Activated CD8-positive, alpha-beta memory T cell treated with anti-CD3 and anti-CD28 coated beads, Interleukin-2, amount 10 ng/mL, durations not matched to agents 7 days and 5 days (primary cell): ENCODE measurements at regions not wholly inside any gene's neighbourhood (a gene's known extent, or its start where the extent isn't known, plus 50 kb on each side); places are given as distances from the start of the nearest gene placed in this dataset.

ENCODE experiments used
- ATAC-seq: fragments of 150-1000 bp; cut with Tn5 transposase; one replicate; pipeline ENCODE4 v1.10.0; 2021; ENCODE audit warnings: moderate library complexity
- CTCF ChIA-PET: fragments of 350-600 bp; sonication (Branson Sonifier 250); formaldehyde crosslinking; loops from one replicate; lab custom pipeline; 2021; ENCODE audit warnings: antibody characterized with exemption; lab: Charles Lee
- DNase-seq: peaks from one replicate; pipeline ENCODE4 v3.0.0-alpha.2; 2020
- H3K27ac Mint-ChIP-seq: one replicate; pipeline ENCODE4 v1.8.0; 2021; ENCODE audit warnings: mild to moderate bottlenecking, mixed read lengths
- H3K27me3 Mint-ChIP-seq: one replicate; pipeline ENCODE4 v1.8.0; 2021; ENCODE audit warnings: mixed read lengths
- H3K36me3 Mint-ChIP-seq: one replicate; pipeline ENCODE4 v1.8.0; 2021; ENCODE audit warnings: mild to moderate bottlenecking, mixed read lengths
- H3K4me1 Mint-ChIP-seq: one replicate; pipeline ENCODE4 v1.8.0; 2021; ENCODE audit warnings: mixed read lengths
- H3K4me3 Mint-ChIP-seq: one replicate; pipeline ENCODE4 v1.8.0; 2021; ENCODE audit warnings: mild to moderate bottlenecking, moderate library complexity, mixed read lengths
- H3K9me3 Mint-ChIP-seq: one replicate; pipeline ENCODE4 v1.8.0; 2022; ENCODE audit warnings: low read depth, mixed read lengths

DNA sequence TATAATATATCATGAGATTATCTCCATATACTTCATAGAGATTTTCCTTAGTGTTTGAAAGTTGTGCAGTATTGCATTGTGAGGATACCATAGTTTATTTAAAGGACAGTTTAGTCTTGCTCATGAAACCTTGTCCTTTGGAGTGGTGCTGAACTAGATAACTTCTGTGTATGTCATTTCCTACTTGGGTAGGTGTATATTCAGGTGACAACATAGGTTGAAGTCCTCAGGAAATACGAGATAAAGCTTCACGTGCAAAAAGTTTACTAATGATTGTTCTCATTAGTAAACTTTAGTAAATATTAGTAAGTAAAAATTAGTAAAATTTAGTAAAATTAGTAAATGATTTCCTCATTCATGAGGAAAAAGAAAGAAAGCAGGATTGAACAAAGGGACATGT, 521.3 kb upstream of the LRRC4C start:
- H3K4me3 Mint-ChIP-seq: no peak overlapping the region
- H3K9me3 Mint-ChIP-seq: peaks cover 9% of the 10 kb centered on the region
- no peaks in the 10 kb centered on the region for H3K27me3 Mint-ChIP-seq
- CTCF ChIA-PET: no interaction called here
- H3K27ac Mint-ChIP-seq: no peak overlapping the region
- H3K4me1 Mint-ChIP-seq: no peaks in the 10 kb centered on the region
- H3K36me3 Mint-ChIP-seq: no peaks in the 10 kb centered on the region
- DNase-seq (no peak), ATAC-seq (no peak)

DNA sequence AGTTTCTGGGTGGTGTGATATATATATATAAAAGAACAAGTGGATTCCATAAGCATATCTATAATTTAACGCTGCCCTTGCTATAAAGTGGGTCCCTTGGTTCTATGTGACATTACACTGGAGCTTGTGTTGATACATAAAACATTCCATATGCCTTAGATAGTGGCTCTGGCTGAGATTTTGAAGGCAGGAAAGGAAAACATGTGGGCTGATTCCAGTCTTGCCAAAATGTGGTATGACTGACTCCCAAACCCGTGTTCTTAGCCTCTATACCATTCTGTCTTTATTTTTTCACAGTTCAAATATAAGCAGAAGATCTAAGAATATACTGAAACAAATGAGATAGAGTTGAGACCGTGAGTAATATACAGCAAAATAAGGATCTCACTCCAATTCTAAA, 522.8 kb upstream of the LRRC4C start:
- H3K4me1 Mint-ChIP-seq: no peaks in the 10 kb centered on the region
- ATAC-seq: no peak
- no peak overlapping the region for H3K4me3 Mint-ChIP-seq
- H3K36me3 Mint-ChIP-seq: no peaks in the 10 kb centered on the region
- CTCF ChIA-PET: no interaction called here
- H3K9me3 Mint-ChIP-seq: peaks cover 9% of the 10 kb centered on the region
- DNase-seq: no peak
- H3K27ac Mint-ChIP-seq: no peak overlapping the region
- H3K27me3 Mint-ChIP-seq: no peaks in the 10 kb centered on the region

DNA sequence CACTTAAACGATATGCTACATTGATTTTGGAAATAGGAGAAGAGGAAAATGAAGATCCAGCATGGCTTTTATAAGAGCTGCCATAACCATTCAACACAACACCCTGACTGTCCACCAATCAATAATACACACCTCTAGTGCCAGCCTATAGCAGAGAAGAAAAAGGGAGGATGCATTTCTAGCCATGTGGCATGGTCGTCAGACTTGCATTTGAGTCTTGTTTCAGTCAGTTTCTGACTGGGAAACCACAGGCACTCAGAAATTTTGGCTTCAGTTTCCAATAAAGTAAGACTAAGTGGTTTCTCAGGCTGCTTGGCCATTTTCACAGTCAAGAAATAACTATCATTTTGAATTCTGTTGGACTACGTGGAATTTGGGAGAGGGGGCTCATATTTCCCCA, 523.5 kb upstream of the LRRC4C start:
- no peak for ATAC-seq
- no peak for DNase-seq
- Mint-ChIP-seq H3K27ac (no peak overlapping the region), H3K27me3 (no peaks in the 10 kb centered on the region), H3K4me1 (no peaks in the 10 kb centered on the region), H3K4me3 (no peak overlapping the region), H3K36me3 (no peaks in the 10 kb centered on the region), H3K9me3 (peaks cover 12% of the 10 kb centered on the region)
- CTCF ChIA-PET: no interaction called here

DNA sequence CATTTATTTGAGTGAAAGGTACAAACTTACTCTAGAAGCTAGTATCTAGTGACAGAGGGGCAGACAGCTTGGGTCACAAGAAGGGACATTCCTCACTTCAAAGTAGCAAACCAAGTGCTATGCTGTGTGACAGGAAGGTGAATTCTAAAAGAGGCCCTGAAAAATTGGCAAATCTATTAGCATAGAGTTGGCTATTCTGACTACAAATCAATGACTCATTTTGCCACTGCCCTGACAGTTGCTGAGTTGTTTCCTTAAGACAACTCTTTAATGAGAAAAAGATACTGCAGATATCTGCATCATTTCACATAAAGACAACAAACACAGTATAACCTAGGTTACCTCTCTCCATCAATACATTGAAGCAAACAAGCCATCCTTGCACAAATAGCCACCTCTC, 524.0 kb upstream of the LRRC4C start:
- ATAC-seq: no peak

DNA sequence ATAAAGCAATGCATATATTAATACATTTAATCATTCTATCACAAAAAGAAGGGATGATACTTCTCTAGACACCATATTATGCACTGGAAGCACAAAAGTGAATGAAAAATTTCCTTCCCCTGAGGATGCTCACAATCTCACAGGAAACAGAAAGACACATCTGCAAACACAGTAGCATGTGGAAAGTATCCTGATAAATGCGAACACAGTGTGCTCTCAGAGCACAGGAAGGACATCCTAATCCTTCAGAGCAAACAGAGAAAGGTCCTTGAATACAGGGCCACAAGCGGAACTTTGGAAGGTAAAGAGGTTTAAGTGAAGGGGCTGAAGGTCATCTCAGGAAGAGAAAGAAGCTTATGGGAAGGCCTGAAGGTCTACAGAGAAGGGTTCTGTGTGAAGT, 524.6 kb upstream of the LRRC4C start:
- Mint-ChIP-seq H3K27me3 (no peaks in the 10 kb centered on the region), H3K4me3 (no peak overlapping the region), H3K9me3 (peaks cover 13% of the 10 kb centered on the region), H3K36me3 (no peaks in the 10 kb centered on the region), H3K27ac (no peak overlapping the region), H3K4me1 (no peaks in the 10 kb centered on the region)
- ATAC-seq (no peak), DNase-seq (no peak)
- CTCF ChIA-PET: no interaction called here

More for the DNA sequence above, 524.0 kb upstream of the LRRC4C start:
- H3K9me3 Mint-ChIP-seq: peaks cover 13% of the 10 kb centered on the region
- H3K36me3 Mint-ChIP-seq: no peaks in the 10 kb centered on the region
- CTCF ChIA-PET: no interaction called here
- no peak for DNase-seq
- H3K4me1 Mint-ChIP-seq: no peaks in the 10 kb centered on the region
- H3K27ac Mint-ChIP-seq: no peak overlapping the region
- H3K27me3 Mint-ChIP-seq: no peaks in the 10 kb centered on the region
- H3K4me3 Mint-ChIP-seq: no peak overlapping the region

DNA sequence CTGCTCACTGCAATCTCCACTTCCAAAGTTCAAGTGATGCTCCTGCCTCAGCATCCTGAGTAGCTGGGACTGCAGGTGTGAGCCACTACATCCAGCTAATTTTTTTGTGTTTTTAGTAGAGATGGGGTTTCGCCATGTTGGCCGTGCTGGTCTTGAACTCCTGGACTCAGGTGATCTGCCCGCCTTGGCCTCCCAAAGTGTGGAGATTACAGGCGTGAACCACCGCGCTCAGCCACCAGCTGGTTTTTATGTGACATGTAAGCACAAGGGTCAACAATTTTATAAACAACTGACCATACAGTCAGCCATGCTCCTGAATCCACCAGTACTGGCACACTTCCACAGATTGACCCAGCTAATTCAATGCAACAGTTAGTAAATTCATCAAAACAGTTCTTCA, 526.3 kb upstream of the LRRC4C start:
- Mint-ChIP-seq H3K4me1 (no peaks in the 10 kb centered on the region), H3K27me3 (no peaks in the 10 kb centered on the region), H3K9me3 (peaks cover 13% of the 10 kb centered on the region), H3K36me3 (no peaks in the 10 kb centered on the region), H3K4me3 (no peak overlapping the region), H3K27ac (no peak overlapping the region)
- CTCF ChIA-PET: no interaction called here
- DNase-seq: no peak
- ATAC-seq: no peak

DNA sequence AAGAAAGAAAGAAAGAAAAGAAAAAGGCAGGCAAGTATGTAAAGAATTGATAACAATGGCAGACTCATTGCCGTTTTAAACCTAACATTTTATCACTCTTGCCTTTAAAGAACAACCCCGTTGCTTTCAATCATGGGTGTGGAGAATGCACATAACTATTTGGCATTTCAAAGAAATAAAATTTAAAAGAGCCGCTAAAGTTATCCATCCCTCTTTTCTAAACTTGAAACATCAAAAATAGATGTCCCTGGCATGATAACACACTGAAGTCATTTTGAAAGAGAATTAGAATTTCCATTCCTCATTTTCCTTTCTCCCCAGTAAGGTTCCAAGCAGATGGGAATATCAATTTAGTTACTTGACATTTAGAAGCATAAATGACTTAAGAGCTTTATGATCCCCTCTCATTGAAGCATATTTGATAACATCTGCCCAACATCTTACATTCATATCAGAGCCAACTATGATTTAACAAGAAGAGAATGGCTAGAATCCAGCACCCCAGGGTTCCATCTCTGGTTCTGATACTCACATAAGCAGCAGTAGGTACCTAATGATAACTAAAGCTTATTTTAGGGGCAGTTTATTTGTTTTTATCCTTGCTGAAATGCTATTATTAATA, 529.6 kb upstream of the LRRC4C start:
- Mint-ChIP-seq H3K4me1 (no peaks in the 10 kb centered on the region), H3K36me3 (no peaks in the 10 kb centered on the region), H3K9me3 (peaks cover 8% of the 10 kb centered on the region), H3K27ac (no peak overlapping the region), H3K4me3 (no peak overlapping the region), H3K27me3 (no peaks in the 10 kb centered on the region)
- DNase-seq (no peak), ATAC-seq (no peak)
- CTCF ChIA-PET: no interaction called here

DNA sequence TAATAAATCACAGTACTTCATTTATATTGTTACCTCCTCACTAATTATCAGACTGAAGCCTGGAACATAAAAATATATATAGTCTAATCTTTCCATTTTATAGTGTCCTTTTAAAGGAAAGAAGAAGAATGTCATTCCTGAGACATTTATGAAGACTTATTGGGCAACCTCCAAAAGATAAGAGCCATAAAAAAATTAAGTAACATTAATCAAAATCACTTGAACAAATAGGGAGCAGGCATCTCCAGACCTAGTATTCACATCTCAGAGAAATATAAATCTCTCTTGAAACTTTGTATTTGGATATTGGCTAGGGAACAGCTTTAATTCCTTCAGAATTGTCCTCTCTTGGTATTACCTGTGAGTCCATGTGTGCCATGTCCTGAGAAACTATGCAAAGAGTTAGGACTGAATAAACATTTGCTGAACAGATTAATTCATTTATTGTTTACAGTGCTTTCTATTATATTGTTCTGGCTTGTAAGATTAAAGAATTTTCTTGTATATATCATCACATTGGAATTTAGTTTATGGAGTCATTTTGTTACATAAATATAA, 530.5 kb upstream of the LRRC4C start:
- Mint-ChIP-seq H3K27me3 (no peaks in the 10 kb centered on the region), H3K4me1 (no peaks in the 10 kb centered on the region), H3K9me3 (peaks cover 9% of the 10 kb centered on the region), H3K27ac (no peak overlapping the region), H3K36me3 (no peaks in the 10 kb centered on the region), H3K4me3 (no peak overlapping the region)
- DNase-seq (no peak), ATAC-seq (no peak)
- CTCF ChIA-PET: no interaction called here

DNA sequence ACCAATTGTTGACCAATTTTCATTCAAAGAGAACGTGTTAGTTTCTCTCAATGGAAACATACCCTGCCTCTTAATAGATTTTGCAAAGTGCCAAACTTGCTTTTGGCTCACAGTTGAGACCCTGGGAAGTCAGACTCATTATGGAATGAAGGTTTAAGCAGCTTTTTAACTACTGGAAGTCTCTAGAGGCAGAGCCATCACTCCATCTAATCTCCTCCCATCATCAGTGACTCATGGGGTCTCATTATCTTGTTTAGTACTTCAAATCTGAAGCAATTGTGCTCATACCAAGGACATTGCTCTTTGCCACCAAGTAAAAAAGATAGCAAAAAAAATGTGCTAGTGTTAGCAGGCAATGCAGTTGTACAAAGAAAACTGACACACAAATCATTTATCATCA, 537.1 kb upstream of the LRRC4C start:
- ATAC-seq (no peak), DNase-seq (no peak)
- no peaks in the 10 kb centered on the region for H3K4me1 Mint-ChIP-seq
- H3K9me3 Mint-ChIP-seq: peaks cover 4% of the 10 kb centered on the region
- CTCF ChIA-PET: no interaction called here
- no peaks in the 10 kb centered on the region for H3K36me3 Mint-ChIP-seq
- H3K27ac Mint-ChIP-seq: no peak overlapping the region
- no peak overlapping the region for H3K4me3 Mint-ChIP-seq
- no peaks in the 10 kb centered on the region for H3K27me3 Mint-ChIP-seq

DNA sequence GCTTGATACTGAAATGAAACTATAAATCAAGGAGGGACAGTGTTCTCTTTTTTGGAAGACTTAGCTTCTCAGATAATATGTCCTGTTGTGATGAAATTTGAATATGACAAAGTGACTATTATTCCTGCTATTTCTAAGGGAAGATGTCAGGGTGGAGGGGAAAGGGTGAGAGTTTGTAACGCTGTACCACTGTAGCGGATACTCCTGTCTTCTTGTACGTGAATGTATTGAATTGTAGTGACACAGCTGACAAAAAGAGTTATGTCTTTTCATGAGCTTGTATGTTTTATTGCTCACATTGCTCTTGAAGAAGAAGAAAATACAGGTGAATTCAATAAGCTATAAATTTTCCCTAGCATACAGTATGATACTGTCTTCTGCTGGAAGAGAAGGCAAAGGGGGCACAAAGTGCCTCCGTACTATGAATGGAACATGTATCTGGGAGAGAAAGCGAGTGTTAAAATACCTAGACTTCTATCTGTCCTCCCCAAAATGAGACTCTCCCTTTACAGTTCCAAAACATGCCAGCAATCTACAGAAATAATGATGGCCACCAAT, 538.5 kb upstream of the LRRC4C start:
- Mint-ChIP-seq H3K9me3 (peaks cover 4% of the 10 kb centered on the region), H3K27ac (no peak overlapping the region), H3K4me1 (no peaks in the 10 kb centered on the region), H3K36me3 (no peaks in the 10 kb centered on the region), H3K27me3 (no peaks in the 10 kb centered on the region), H3K4me3 (no peak overlapping the region)
- no peak for ATAC-seq
- CTCF ChIA-PET: no interaction called here
- no peak for DNase-seq

DNA sequence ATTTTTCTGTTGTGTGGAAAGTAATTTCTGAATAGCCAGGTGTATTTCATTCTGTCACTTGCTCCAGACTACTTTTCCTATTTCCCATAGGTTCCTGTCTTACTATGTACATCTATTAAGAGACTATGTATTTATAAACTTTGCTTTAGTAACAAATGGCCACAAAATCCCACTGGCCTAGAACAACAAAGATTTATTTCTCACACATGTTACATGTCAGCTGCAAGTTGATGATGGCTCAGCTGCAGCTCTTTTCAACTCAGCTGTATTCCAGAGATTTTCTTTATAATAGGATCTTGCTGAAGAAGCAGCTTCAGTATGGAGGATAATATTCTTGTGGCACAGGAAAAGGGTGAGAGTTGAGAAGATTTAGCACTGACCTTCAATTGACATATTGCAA, 539.6 kb upstream of the LRRC4C start:
- CTCF ChIA-PET: no interaction called here
- Mint-ChIP-seq H3K9me3 (peaks cover 4% of the 10 kb centered on the region), H3K27me3 (no peaks in the 10 kb centered on the region), H3K4me1 (no peaks in the 10 kb centered on the region), H3K27ac (no peak overlapping the region), H3K4me3 (no peak overlapping the region), H3K36me3 (no peaks in the 10 kb centered on the region)
- ATAC-seq: no peak
- no peak for DNase-seq

DNA sequence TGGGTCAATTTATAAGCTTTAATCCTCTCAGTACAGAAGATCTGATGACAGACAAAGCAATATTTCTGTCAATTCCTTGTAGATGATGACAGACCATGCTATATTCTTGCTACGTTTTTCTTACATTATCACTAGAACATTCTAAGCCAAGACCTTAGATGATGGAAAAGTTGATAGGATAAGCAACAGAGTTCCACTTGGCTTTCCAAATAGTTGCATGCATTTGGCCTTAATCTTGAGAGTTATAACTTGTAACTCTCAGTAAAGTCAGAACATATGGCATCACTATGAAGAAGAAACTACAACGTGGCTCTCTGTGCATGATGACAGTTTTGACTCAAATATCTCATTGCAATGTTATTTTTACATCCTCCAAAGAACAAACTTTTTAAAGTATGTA, 544.3 kb upstream of the LRRC4C start:
- no peaks in the 10 kb centered on the region for H3K27me3 Mint-ChIP-seq
- no peak for DNase-seq
- ATAC-seq: no peak
- CTCF ChIA-PET: no interaction called here
- peaks cover 9% of the 10 kb centered on the region for H3K9me3 Mint-ChIP-seq
- no peaks in the 10 kb centered on the region for H3K36me3 Mint-ChIP-seq
- H3K4me3 Mint-ChIP-seq: no peak overlapping the region
- no peak overlapping the region for H3K27ac Mint-ChIP-seq
- no peaks in the 10 kb centered on the region for H3K4me1 Mint-ChIP-seq

DNA sequence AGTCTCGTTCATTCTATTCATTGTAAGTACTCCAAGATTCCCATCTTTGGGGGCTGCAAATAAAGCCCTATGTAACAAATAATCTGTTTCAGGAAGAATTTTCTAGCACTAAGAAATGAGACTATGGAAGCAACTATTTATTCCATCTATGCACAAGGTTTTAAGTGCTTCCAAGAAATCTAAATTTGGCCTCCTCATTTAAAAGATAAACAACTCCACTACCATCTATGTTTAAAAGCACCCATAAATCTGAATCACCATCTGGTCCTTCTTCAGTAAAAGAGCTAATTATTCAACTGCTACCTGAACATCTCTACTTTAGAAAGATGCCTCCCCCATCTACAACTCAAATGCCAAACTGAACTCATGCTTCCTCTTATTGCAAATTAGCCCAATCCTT, 547.3 kb upstream of the LRRC4C start:
- H3K4me3 Mint-ChIP-seq: no peak overlapping the region
- CTCF ChIA-PET: no interaction called here
- H3K27me3 Mint-ChIP-seq: no peaks in the 10 kb centered on the region
- ATAC-seq: no peak
- no peaks in the 10 kb centered on the region for H3K36me3 Mint-ChIP-seq
- no peaks in the 10 kb centered on the region for H3K4me1 Mint-ChIP-seq
- no peak for DNase-seq
- H3K9me3 Mint-ChIP-seq: peaks cover 14% of the 10 kb centered on the region
- no peak overlapping the region for H3K27ac Mint-ChIP-seq

DNA sequence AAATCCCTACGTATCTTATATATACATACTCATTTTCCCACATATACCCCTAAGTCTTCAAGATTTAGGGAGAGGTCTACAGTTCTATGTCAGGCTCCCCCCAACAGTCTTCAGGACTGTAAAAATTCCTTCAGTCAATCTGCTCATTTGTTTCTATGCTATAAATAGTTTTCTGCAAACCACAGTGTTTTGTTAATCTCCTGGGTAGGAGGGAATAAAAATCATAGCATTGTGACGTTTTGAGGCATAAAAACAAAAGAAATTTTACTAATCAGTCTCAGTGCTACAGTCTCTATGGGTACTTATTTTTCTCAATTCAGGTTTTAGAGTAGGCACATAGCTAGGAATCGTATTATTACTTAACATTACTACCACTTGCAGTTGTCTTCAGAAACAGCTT, 552.8 kb upstream of the LRRC4C start:
- H3K27ac Mint-ChIP-seq: no peak overlapping the region
- H3K4me3 Mint-ChIP-seq: no peak overlapping the region
- H3K4me1 Mint-ChIP-seq: no peaks in the 10 kb centered on the region
- ATAC-seq (no peak), DNase-seq (no peak)
- H3K36me3 Mint-ChIP-seq: no peaks in the 10 kb centered on the region
- H3K27me3 Mint-ChIP-seq: no peaks in the 10 kb centered on the region
- peaks cover 8% of the 10 kb centered on the region for H3K9me3 Mint-ChIP-seq
- CTCF ChIA-PET: no interaction called here
